Keratinocyte (primary cell): ENCODE measurements at regions not wholly inside any gene's neighbourhood (a gene's known extent, or its start where the extent isn't known, plus 50 kb on each side); places are given as distances from the start of the nearest gene placed in this dataset.

Experiments used
- EZH2 ChIP-seq: IDR thresholded peaks from one replicate; pipeline ENCODE4 v1.6.1; 2012; ENCODE audit warnings: inconsistent platforms, mild to moderate bottlenecking, low read length, moderate library complexity
- TF ChIP-seq, protein P1 (sequence below), 3 experiments: IDR thresholded peaks in 1 of 3; conservative IDR thresholded peaks in 1 of 3; optimal IDR thresholded peaks in 1 of 3; 2 replicates in 2 of 3; 3 replicates in 1 of 3; pipeline versions ENCODE3 to v1.5.1; 2011; ENCODE audit warnings: low read length in 3 of 3, mild to moderate bottlenecking in 3 of 3, moderate library complexity in 2 of 3, control low read depth in 1 of 3, inconsistent platforms in 1 of 3; ENCODE audit not compliant: insufficient read depth in 2 of 3; ENCODE audit errors: extremely low read depth in 1 of 3

DNA sequence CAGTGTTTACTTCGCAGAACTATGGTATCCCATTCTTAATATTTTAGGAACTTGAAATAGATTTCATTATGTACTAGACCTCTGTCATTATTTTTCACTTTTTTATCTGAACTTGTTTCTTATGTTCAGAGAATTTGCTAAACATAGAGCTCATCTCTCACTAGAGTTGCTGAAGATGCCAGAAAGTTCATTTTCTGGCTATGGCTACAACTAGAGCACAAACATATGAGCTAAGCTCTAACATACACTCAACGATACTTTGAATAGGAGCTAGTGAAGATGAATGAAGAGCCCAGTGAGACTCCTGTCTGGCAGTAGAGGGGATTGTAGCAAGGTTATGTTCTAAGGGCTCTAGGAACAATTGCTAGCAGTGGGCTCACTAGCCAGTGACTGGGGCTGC is 582.2 kb downstream of the KIF4B start:
- TF ChIP-seq, protein P1, sequence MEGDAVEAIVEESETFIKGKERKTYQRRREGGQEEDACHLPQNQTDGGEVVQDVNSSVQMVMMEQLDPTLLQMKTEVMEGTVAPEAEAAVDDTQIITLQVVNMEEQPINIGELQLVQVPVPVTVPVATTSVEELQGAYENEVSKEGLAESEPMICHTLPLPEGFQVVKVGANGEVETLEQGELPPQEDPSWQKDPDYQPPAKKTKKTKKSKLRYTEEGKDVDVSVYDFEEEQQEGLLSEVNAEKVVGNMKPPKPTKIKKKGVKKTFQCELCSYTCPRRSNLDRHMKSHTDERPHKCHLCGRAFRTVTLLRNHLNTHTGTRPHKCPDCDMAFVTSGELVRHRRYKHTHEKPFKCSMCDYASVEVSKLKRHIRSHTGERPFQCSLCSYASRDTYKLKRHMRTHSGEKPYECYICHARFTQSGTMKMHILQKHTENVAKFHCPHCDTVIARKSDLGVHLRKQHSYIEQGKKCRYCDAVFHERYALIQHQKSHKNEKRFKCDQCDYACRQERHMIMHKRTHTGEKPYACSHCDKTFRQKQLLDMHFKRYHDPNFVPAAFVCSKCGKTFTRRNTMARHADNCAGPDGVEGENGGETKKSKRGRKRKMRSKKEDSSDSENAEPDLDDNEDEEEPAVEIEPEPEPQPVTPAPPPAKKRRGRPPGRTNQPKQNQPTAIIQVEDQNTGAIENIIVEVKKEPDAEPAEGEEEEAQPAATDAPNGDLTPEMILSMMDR (optimal IDR thresholded peaks at IDR 0.05 in 1 of 3, IDR thresholded peaks at IDR 0.05 in 1 of 3, conservative IDR thresholded peaks at IDR 0.05 in 1 of 3; ENCODE audit: extremely low read depth in 1 of 3, insufficient read depth in 2 of 3, low read length in 3 of 3) = no peak
- TF ChIP-seq EZH2 = no peak
